ENCODE measurements at regions not wholly inside any gene's neighbourhood (a gene's known extent, or its start where the extent isn't known, plus 50 kb on each side); places are given as distances from the start of the nearest gene placed in this dataset.

GRCh38 chr5:53418826-53419658, 61.4 kb upstream of the FST start:
- TF ChIP-seq, protein P1, sequence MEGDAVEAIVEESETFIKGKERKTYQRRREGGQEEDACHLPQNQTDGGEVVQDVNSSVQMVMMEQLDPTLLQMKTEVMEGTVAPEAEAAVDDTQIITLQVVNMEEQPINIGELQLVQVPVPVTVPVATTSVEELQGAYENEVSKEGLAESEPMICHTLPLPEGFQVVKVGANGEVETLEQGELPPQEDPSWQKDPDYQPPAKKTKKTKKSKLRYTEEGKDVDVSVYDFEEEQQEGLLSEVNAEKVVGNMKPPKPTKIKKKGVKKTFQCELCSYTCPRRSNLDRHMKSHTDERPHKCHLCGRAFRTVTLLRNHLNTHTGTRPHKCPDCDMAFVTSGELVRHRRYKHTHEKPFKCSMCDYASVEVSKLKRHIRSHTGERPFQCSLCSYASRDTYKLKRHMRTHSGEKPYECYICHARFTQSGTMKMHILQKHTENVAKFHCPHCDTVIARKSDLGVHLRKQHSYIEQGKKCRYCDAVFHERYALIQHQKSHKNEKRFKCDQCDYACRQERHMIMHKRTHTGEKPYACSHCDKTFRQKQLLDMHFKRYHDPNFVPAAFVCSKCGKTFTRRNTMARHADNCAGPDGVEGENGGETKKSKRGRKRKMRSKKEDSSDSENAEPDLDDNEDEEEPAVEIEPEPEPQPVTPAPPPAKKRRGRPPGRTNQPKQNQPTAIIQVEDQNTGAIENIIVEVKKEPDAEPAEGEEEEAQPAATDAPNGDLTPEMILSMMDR (IDR thresholded peaks at IDR 0.05; ENCODE audit: low read depth, low read length): no peak
- peak; percentile 87 for DNase-seq (ENCODE audit: extremely low read depth, low read depth)

GRCh38 chr5:53422539-53422938, 57.9 kb upstream of the FST start:
- no peak for DNase-seq (ENCODE audit: extremely low read depth, low read depth)
- TF ChIP-seq, protein P1 (IDR thresholded peaks at IDR 0.05; ENCODE audit: low read depth, low read length): no peak

DNA sequence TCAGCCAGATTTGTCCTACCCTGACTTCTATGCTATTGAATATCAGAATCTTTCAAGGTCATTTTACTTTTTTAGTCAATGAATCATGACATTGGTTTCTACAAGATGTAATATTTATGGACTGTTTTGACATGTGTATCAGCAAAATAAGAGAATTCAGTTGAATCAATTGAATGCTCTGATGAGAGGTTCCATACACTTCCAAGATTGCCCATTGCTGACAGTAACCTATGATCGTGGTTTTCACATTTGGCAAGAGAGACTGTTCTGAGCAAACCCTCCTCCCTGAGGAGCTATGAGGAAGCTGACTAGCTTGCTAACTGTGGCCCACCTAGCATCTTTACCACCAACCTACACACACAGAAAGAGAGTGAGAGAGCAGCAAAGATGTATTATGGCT, 56.7 kb upstream of the FST start:
- TF ChIP-seq, protein P1 (IDR thresholded peaks at IDR 0.05; ENCODE audit: low read depth, low read length): no peak
- DNase-seq (ENCODE audit: extremely low read depth, low read depth): no peak

GRCh38 chr5:53424686-53425615, 55.5 kb upstream of the FST start:
- no peak for DNase-seq (ENCODE audit: extremely low read depth, low read depth)
- TF ChIP-seq, protein P1 (IDR thresholded peaks at IDR 0.05; ENCODE audit: low read depth, low read length): no peak

DNA sequence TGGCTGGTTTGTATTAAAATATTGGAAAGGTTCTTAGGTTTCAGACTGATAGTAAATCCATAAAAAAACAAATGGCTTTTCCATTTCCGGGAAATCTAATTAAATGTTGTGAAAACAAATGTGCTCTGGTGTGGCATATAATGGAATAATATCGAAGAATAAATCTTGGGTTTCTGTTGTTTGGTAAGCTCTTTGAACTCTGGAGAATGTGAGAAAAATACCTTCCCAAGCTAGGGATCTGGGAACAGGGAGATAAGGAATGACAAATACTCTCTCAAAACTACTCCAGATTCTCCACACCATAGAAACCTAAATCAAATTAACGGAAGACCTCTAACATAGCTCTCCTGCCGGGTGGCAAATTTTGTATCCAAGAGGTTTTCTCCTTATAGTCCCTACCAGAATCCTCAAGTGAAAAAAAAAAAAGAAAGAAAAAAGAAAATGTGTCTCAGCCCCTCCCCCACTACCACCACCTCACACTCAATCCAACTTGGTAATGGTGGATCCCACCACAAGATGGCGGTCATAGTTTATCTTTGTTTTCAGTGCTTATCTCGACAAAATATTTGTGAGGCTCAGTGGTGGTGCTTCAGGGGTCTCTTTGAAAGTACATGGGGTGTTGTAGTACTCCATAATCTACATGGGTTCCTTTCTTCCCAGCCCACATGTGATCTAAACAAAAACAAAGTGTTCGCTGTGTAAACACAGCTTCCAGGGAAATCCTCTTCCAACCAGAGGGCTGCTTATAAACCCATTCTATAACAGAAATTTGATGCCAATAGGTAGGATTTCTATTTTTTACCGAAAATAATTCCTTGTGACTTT, 54.5 kb upstream of the FST start:
- TF ChIP-seq, protein P1 (IDR thresholded peaks at IDR 0.05; ENCODE audit: low read depth, low read length): no peak
- DNase-seq (ENCODE audit: extremely low read depth, low read depth): no peak

DNA sequence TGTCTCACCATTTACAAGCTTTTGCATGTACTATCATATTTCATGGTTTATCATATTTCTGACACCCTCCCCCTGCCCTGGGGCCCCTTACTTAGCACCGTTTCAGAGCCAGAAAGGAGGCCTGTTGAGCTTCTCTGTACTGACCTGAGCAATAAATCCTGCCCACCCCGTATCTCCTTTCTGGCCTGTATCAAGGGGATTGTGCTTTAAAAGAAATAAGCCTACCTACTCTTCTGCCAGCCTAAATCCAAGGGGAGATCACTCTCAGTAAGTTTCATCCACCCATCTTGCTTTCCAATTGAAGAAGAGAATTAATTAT, 54.0 kb upstream of the FST start:
- DNase-seq (ENCODE audit: extremely low read depth, low read depth): no peak
- TF ChIP-seq, protein P1 (IDR thresholded peaks at IDR 0.05; ENCODE audit: low read depth, low read length): no peak

Data from AG09319 (cell line).